ENCODE measurements at regions not wholly inside any gene's neighbourhood (a gene's known extent, or its start where the extent isn't known, plus 50 kb on each side); places are given as distances from the start of the nearest gene placed in this dataset.

DNA sequence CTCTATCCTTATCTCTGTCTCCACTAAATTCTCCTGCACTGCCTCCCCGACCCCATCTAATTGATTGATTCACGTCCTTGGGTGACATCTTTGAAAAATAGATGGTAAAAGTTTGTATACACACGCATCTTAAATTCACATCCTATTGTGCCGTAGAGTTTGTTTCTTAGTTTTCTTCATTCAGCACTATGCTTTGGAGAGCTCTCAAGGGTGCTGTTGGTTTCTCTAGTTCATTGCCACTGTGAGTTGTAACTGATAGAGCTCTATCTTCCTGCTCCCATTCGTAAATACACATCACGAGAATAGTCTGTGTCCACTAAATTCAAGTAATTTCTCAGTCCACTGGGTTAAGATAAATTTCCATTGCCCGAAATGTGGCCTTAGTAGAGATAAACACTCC lies 1537.4 kb downstream of the AACS start:
- TF ChIP-seq SPI1 (IDR thresholded peaks at IDR 0.05; ENCODE audit: borderline replicate concordance, low read depth) = no peak
- TF ChIP-seq POLR2AphosphoS5 (IDR thresholded peaks at IDR 0.05; ENCODE audit: low read depth) = no peak
- TF ChIP-seq REST (IDR thresholded peaks at IDR 0.05; ENCODE audit: insufficient replicate concordance, low read depth) = no peak
- no peak for TF ChIP-seq GABPA (IDR thresholded peaks at IDR 0.05; ENCODE audit: low read depth)
- TF ChIP-seq, protein P1, sequence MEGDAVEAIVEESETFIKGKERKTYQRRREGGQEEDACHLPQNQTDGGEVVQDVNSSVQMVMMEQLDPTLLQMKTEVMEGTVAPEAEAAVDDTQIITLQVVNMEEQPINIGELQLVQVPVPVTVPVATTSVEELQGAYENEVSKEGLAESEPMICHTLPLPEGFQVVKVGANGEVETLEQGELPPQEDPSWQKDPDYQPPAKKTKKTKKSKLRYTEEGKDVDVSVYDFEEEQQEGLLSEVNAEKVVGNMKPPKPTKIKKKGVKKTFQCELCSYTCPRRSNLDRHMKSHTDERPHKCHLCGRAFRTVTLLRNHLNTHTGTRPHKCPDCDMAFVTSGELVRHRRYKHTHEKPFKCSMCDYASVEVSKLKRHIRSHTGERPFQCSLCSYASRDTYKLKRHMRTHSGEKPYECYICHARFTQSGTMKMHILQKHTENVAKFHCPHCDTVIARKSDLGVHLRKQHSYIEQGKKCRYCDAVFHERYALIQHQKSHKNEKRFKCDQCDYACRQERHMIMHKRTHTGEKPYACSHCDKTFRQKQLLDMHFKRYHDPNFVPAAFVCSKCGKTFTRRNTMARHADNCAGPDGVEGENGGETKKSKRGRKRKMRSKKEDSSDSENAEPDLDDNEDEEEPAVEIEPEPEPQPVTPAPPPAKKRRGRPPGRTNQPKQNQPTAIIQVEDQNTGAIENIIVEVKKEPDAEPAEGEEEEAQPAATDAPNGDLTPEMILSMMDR (IDR thresholded peaks at IDR 0.05; ENCODE audit: insufficient read depth, low read length) = no peak

GRCh38 chr12:126607157-126607556 lies 1541.9 kb downstream of the AACS start:
- Histone ChIP-seq H3K4me3 (replicated peaks; ENCODE audit: insufficient read depth, low read length) (no peak overlapping the region), H3K27ac (replicated peaks) (no peak overlapping the region), H3K27me3 (ENCODE audit: insufficient read depth, poor library complexity, severe bottlenecking) (no peaks in the 10 kb centered on the region)
- no peak for DNase-seq (ENCODE audit: low read depth in 1 of 2, low spot score in 1 of 2)
- TF ChIP-seq GABPA (IDR thresholded peaks at IDR 0.05; ENCODE audit: low read depth) = no peak
- no peak for TF ChIP-seq SPI1 (IDR thresholded peaks at IDR 0.05; ENCODE audit: borderline replicate concordance, low read depth)
- TF ChIP-seq, protein P1 (IDR thresholded peaks at IDR 0.05; ENCODE audit: insufficient read depth, low read length) = no peak
- no peak for TF ChIP-seq REST (IDR thresholded peaks at IDR 0.05; ENCODE audit: insufficient replicate concordance, low read depth)
- no peak for TF ChIP-seq POLR2AphosphoS5 (IDR thresholded peaks at IDR 0.05; ENCODE audit: low read depth)

More for the DNA sequence above, 1537.4 kb downstream of the AACS start:
- Histone ChIP-seq H3K27me3 (ENCODE audit: insufficient read depth, poor library complexity, severe bottlenecking) (no peaks in the 10 kb centered on the region), H3K27ac (replicated peaks) (no peak overlapping the region), H3K4me3 (replicated peaks; ENCODE audit: insufficient read depth, low read length) (no peak overlapping the region)
- DNase-seq (ENCODE audit: low read depth in 1 of 2, low spot score in 1 of 2) = no peak

GRCh38 chr12:126607867-126608266 lies 1542.6 kb downstream of the AACS start:
- no peaks in the 10 kb centered on the region for H3K27me3 ChIP-seq (ENCODE audit: insufficient read depth, poor library complexity, severe bottlenecking)
- H3K27ac ChIP-seq (replicated peaks) = no peak overlapping the region
- H3K4me3 ChIP-seq (replicated peaks; ENCODE audit: insufficient read depth, low read length) = no peak overlapping the region
- DNase-seq (ENCODE audit: low read depth in 1 of 2, low spot score in 1 of 2) = no peak
- TF ChIP-seq, protein P1 (IDR thresholded peaks at IDR 0.05; ENCODE audit: insufficient read depth, low read length) = no peak
- TF ChIP-seq REST (IDR thresholded peaks at IDR 0.05; ENCODE audit: insufficient replicate concordance, low read depth) (no peak), GABPA (IDR thresholded peaks at IDR 0.05; ENCODE audit: low read depth) (no peak), POLR2AphosphoS5 (IDR thresholded peaks at IDR 0.05; ENCODE audit: low read depth) (no peak), SPI1 (IDR thresholded peaks at IDR 0.05; ENCODE audit: borderline replicate concordance, low read depth) (no peak)

Data from HL-60 (cell line).